CD4-positive, alpha-beta memory T cell (primary cell): ENCODE measurements at regions not wholly inside any gene's neighbourhood (a gene's known extent, or its start where the extent isn't known, plus 50 kb on each side); places are given as distances from the start of the nearest gene placed in this dataset. TPM values are rescaled to one million over a fixed set of nuclear protein-coding genes. Genes with fewer than 3 reads are reported as not detected.

Experiments
- microRNA-seq: library from miRNA; unstranded; fragments of <30 nt; microRNA quantifications from one replicate; pipeline ENCODE4 v1.2.0, GENCODE V29; 2021; ENCODE audit warnings: borderline replicate concordance, borderline number of aligned reads, borderline microRNAs expressed, mixed read lengths

Small RNA genes in the stretch of these regions (microRNA-seq; reads per million reads assigned to microRNA genes)
- gene MIR8068 = not detected
